AG09309 (cell line): ENCODE measurements at regions not wholly inside any gene's neighbourhood (a gene's known extent, or its start where the extent isn't known, plus 50 kb on each side); places are given as distances from the start of the nearest gene placed in this dataset.

Experiments
- DNase-seq: peaks from one replicate; pipeline ENCODE4 v3.0.0-alpha.2; 2010; ENCODE audit warnings: low read depth
- H3K4me3 ChIP-seq: 2 replicates; pipeline ENCODE4 v1.5.1; 2011; ENCODE audit warnings: mild to moderate bottlenecking, low read depth, low read length, moderate library complexity; ENCODE audit not compliant: control insufficient read depth
- CTCF ChIP-seq: IDR thresholded peaks from 2 replicates; pipeline ENCODE4 v1.5.1; 2011; ENCODE audit warnings: mild to moderate bottlenecking, low read depth, low read length, inconsistent platforms; ENCODE audit not compliant: insufficient read depth, control insufficient read depth; ENCODE audit errors: missing control alignments

- no peak for TF ChIP-seq CTCF
- H3K4me3 ChIP-seq, result no peak overlapping the region
- no peak for DNase-seq
Measured at GRCh38 chr15:87196498-87196897, 1060.0 kb downstream of the NTRK3 start.

- no peak overlapping the region for H3K4me3 ChIP-seq
- TF ChIP-seq CTCF, result no peak
- DNase-seq, result no peak
Measured at GRCh38 chr15:87193481-87193880, 1063.1 kb downstream of the NTRK3 start.

GRCh38 chr15:87167706-87168105 is 1088.0 kb downstream of the AGBL1 start:
- no peak for DNase-seq
- TF ChIP-seq CTCF, result no peak
- no peak overlapping the region for H3K4me3 ChIP-seq

GRCh38 chr15:87167055-87167454 is 1087.4 kb downstream of the AGBL1 start:
- no peak overlapping the region for H3K4me3 ChIP-seq
- no peak for DNase-seq
- no peak for TF ChIP-seq CTCF

- DNase-seq, result no peak
- H3K4me3 ChIP-seq, result no peak overlapping the region
- no peak for TF ChIP-seq CTCF
Measured at GRCh38 chr15:87155771-87156170, 1076.1 kb downstream of the AGBL1 start.

GRCh38 chr15:87154761-87155160 is 1075.1 kb downstream of the AGBL1 start:
- peak; percentile 5 for DNase-seq
- TF ChIP-seq CTCF, result no peak
- no peak overlapping the region for H3K4me3 ChIP-seq

GRCh38 chr15:87151202-87151748 is 1071.6 kb downstream of the AGBL1 start:
- H3K4me3 ChIP-seq, result no peak overlapping the region
- no peak for DNase-seq
- no peak for TF ChIP-seq CTCF
